Activated CD4-positive, alpha-beta T cell treated with anti-CD3 and anti-CD28 coated beads for 36 hours (primary cell): ENCODE measurements at regions not wholly inside any gene's neighbourhood (a gene's known extent, or its start where the extent isn't known, plus 50 kb on each side); places are given as distances from the start of the nearest gene placed in this dataset.

Experiments used
- ATAC-seq: fragments of 200-7000 bp; cut with Tn5 transposase; one replicate; pipeline ENCODE4 v1.10.0; 2021; ENCODE audit warnings: mild to moderate bottlenecking, moderate library complexity
- CTCF ChIA-PET: fragments of 350-600 bp; sonication (Branson Sonifier 250); formaldehyde crosslinking; loops from one replicate; lab custom pipeline; 2021; ENCODE audit warnings: antibody characterized with exemption; lab: Charles Lee
- POLR2A ChIA-PET: fragments of 350-600 bp; sonication (Branson Sonifier 250); formaldehyde crosslinking; loops from one replicate; lab custom pipeline; 2021; ENCODE audit warnings: antibody characterized with exemption, inconsistent platforms; lab: Charles Lee
- DNase-seq: peaks from one replicate; pipeline ENCODE4 v3.0.0-alpha.2; 2020
- H3K27ac Mint-ChIP-seq: one replicate; pipeline ENCODE4 v1.8.0; 2021; ENCODE audit warnings: mixed read lengths
- H3K27me3 Mint-ChIP-seq: one replicate; pipeline ENCODE4 v1.8.0; 2021; ENCODE audit warnings: mixed read lengths
- H3K36me3 Mint-ChIP-seq: one replicate; pipeline ENCODE4 v1.8.0; 2021; ENCODE audit warnings: low read depth, mixed read lengths
- H3K4me1 Mint-ChIP-seq: one replicate; pipeline ENCODE4 v1.8.0; 2021; ENCODE audit warnings: mixed read lengths
- H3K4me3 Mint-ChIP-seq: one replicate; pipeline ENCODE4 v1.8.0; 2021; ENCODE audit warnings: mild to moderate bottlenecking, moderate library complexity, mixed read lengths
- H3K9me3 Mint-ChIP-seq: one replicate; pipeline ENCODE4 v1.8.0; 2021; ENCODE audit warnings: low read depth, mixed read lengths
- intact Hi-C, 2 experiments: fragments of 100-400 bp; cut with DNase I in 1 of 2; cut with micrococcal nuclease in 1 of 2; formaldehyde crosslinking; loops; one replicate each; pipeline versions ENCODE4 v1.14.2 to v1.15.1; 2022 to 2024; cut with DNase I, micrococcal nuclease

- no peak overlapping the region for H3K4me3 Mint-ChIP-seq
- ATAC-seq (no peak), DNase-seq (no peak)
- no peaks in the 10 kb centered on the region for H3K36me3 Mint-ChIP-seq
- ChIA-PET CTCF (no interaction called here), POLR2A (no interaction called here)
- H3K9me3 Mint-ChIP-seq: no peaks in the 10 kb centered on the region
- no peaks in the 10 kb centered on the region for H3K27me3 Mint-ChIP-seq
- intact Hi-C loops: no loop called here
- H3K27ac Mint-ChIP-seq: no peak overlapping the region
- peaks cover 10% of the 10 kb centered on the region for H3K4me1 Mint-ChIP-seq
Measured at GRCh38 chr2:241985986-241986329, 116.4 kb downstream of the RTP5 start.

- H3K36me3 Mint-ChIP-seq: no peaks in the 10 kb centered on the region
- intact Hi-C loops: no loop called here
- ChIA-PET POLR2A (no interaction called here), CTCF (no interaction called here)
- no peak overlapping the region for H3K4me3 Mint-ChIP-seq
- ATAC-seq (no peak), DNase-seq (no peak)
- no peaks in the 10 kb centered on the region for H3K27me3 Mint-ChIP-seq
- H3K27ac Mint-ChIP-seq: no peak overlapping the region
- H3K9me3 Mint-ChIP-seq: no peaks in the 10 kb centered on the region
- peaks cover 10% of the 10 kb centered on the region for H3K4me1 Mint-ChIP-seq
Measured at GRCh38 chr2:241986836-241987641, 117.5 kb downstream of the RTP5 start.

GRCh38 chr2:241987726-241988125 lies 118.2 kb downstream of the RTP5 start:
- no peak overlapping the region for H3K27ac Mint-ChIP-seq

GRCh38 chr2:241988146-241988545 lies 118.6 kb downstream of the RTP5 start:
- intact Hi-C loops: no loop called here
- no peak for DNase-seq
- Mint-ChIP-seq H3K36me3 (no peaks in the 10 kb centered on the region), H3K4me3 (no peak overlapping the region), H3K4me1 (peaks cover 10% of the 10 kb centered on the region), H3K27ac (no peak overlapping the region), H3K9me3 (no peaks in the 10 kb centered on the region), H3K27me3 (no peaks in the 10 kb centered on the region)
- ChIA-PET CTCF (no interaction called here), POLR2A (no interaction called here)
- ATAC-seq: no peak

More at GRCh38 chr2:241987726-241988125, 118.2 kb downstream of the RTP5 start:
- DNase-seq (no peak), ATAC-seq (no peak)
- ChIA-PET POLR2A (no interaction called here), CTCF (no interaction called here)
- Mint-ChIP-seq H3K9me3 (no peaks in the 10 kb centered on the region), H3K4me1 (peaks cover 10% of the 10 kb centered on the region), H3K36me3 (no peaks in the 10 kb centered on the region), H3K27me3 (no peaks in the 10 kb centered on the region), H3K4me3 (no peak overlapping the region)
- intact Hi-C loops: no loop called here

- ChIA-PET POLR2A (no interaction called here), CTCF (no interaction called here)
- Mint-ChIP-seq H3K36me3 (no peaks in the 10 kb centered on the region), H3K4me1 (peaks cover 10% of the 10 kb centered on the region), H3K9me3 (no peaks in the 10 kb centered on the region), H3K4me3 (no peak overlapping the region), H3K27ac (no peak overlapping the region), H3K27me3 (no peaks in the 10 kb centered on the region)
- ATAC-seq (no peak), DNase-seq (no peak)
- intact Hi-C loops: no loop called here
Measured at GRCh38 chr2:241989074-241989473, 119.5 kb downstream of the RTP5 start.

- DNase-seq: no peak
- H3K27ac Mint-ChIP-seq: no peak overlapping the region
- CTCF ChIA-PET: interaction anchor here (0.7 kb wide), 1 partner anchor 29 kb away, joined by 3 read pairs; no protein-coding TSS in a partner anchor
- H3K4me1 Mint-ChIP-seq: peaks cover 5% of the 10 kb centered on the region
- intact Hi-C loops: no loop called here
- H3K36me3 Mint-ChIP-seq: no peaks in the 10 kb centered on the region
- ATAC-seq: no peak
- no peaks in the 10 kb centered on the region for H3K27me3 Mint-ChIP-seq
- H3K4me3 Mint-ChIP-seq: no peak overlapping the region
- H3K9me3 Mint-ChIP-seq: no peaks in the 10 kb centered on the region
- POLR2A ChIA-PET: no interaction called here
Measured at GRCh38 chr2:241990466-241990865, 120.9 kb downstream of the RTP5 start.

- Mint-ChIP-seq H3K9me3 (no peaks in the 10 kb centered on the region), H3K4me1 (no peaks in the 10 kb centered on the region), H3K27me3 (no peaks in the 10 kb centered on the region), H3K36me3 (no peaks in the 10 kb centered on the region), H3K27ac (no peak overlapping the region), H3K4me3 (no peak overlapping the region)
- DNase-seq: no peak
- intact Hi-C loops: no loop called here
- POLR2A ChIA-PET: no interaction called here
- no peak for ATAC-seq
- CTCF ChIA-PET: no interaction called here
Measured at GRCh38 chr2:241991299-241991698, 121.8 kb downstream of the RTP5 start.

- no peaks in the 10 kb centered on the region for H3K27me3 Mint-ChIP-seq
Measured at GRCh38 chr2:241992753-241993152, 123.2 kb downstream of the RTP5 start.

GRCh38 chr2:241993386-241994005 lies 124.0 kb downstream of the RTP5 start:
- H3K27me3 Mint-ChIP-seq: no peaks in the 10 kb centered on the region
- no peaks in the 10 kb centered on the region for H3K9me3 Mint-ChIP-seq
- intact Hi-C loops: no loop called here
- CTCF ChIA-PET: no interaction called here
- no peak overlapping the region for H3K27ac Mint-ChIP-seq
- DNase-seq (no peak), ATAC-seq (no peak)
- no peak overlapping the region for H3K4me3 Mint-ChIP-seq
- H3K36me3 Mint-ChIP-seq: no peaks in the 10 kb centered on the region
- no peaks in the 10 kb centered on the region for H3K4me1 Mint-ChIP-seq
- POLR2A ChIA-PET: no interaction called here

More at GRCh38 chr2:241992753-241993152, 123.2 kb downstream of the RTP5 start:
- Mint-ChIP-seq H3K27ac (no peak overlapping the region), H3K4me3 (no peak overlapping the region), H3K36me3 (no peaks in the 10 kb centered on the region), H3K4me1 (no peaks in the 10 kb centered on the region), H3K9me3 (no peaks in the 10 kb centered on the region)
- ATAC-seq: no peak
- CTCF ChIA-PET: interaction anchor here (1.0 kb wide), 1 partner anchor 42 kb away, joined by 3 read pairs; no protein-coding TSS in a partner anchor
- POLR2A ChIA-PET: no interaction called here
- DNase-seq: no peak
- intact Hi-C loops: no loop called here

- no peak overlapping the region for H3K27ac Mint-ChIP-seq
- H3K4me1 Mint-ChIP-seq: no peaks in the 10 kb centered on the region
- ATAC-seq (no peak), DNase-seq (no peak)
- H3K4me3 Mint-ChIP-seq: no peak overlapping the region
- POLR2A ChIA-PET: no interaction called here
- H3K36me3 Mint-ChIP-seq: no peaks in the 10 kb centered on the region
- no peaks in the 10 kb centered on the region for H3K9me3 Mint-ChIP-seq
- H3K27me3 Mint-ChIP-seq: no peaks in the 10 kb centered on the region
- CTCF ChIA-PET: no interaction called here
- intact Hi-C loops: no loop called here
Measured at GRCh38 chr2:241994086-241994485, 124.6 kb downstream of the RTP5 start.

- Mint-ChIP-seq H3K27me3 (no peaks in the 10 kb centered on the region), H3K4me3 (no peak overlapping the region), H3K9me3 (no peaks in the 10 kb centered on the region), H3K27ac (no peak overlapping the region), H3K36me3 (no peaks in the 10 kb centered on the region), H3K4me1 (no peaks in the 10 kb centered on the region)
- DNase-seq (no peak), ATAC-seq (no peak)
- CTCF ChIA-PET: no interaction called here
- intact Hi-C loops: no loop called here
- POLR2A ChIA-PET: no interaction called here
Measured at GRCh38 chr2:241994556-241995213, 125.2 kb downstream of the RTP5 start.

- no peaks in the 10 kb centered on the region for H3K27me3 Mint-ChIP-seq
- H3K36me3 Mint-ChIP-seq: no peaks in the 10 kb centered on the region
- ChIA-PET POLR2A (no interaction called here), CTCF (interaction anchor here (0.6 kb wide), 1 partner anchor 270 kb away, joined by 3 read pairs; no protein-coding TSS in a partner anchor)
- H3K4me1 Mint-ChIP-seq: peaks cover 7% of the 10 kb centered on the region
- DNase-seq (no peak), ATAC-seq (no peak)
- H3K27ac Mint-ChIP-seq: no peak overlapping the region
- intact Hi-C loops: no loop called here
- no peaks in the 10 kb centered on the region for H3K9me3 Mint-ChIP-seq
- H3K4me3 Mint-ChIP-seq: no peak overlapping the region
Measured at GRCh38 chr2:241996100-241996499, 126.6 kb downstream of the RTP5 start.
